Activated CD8-positive, alpha-beta T cell treated with anti-CD3 and anti-CD28 coated beads for 36 hours (primary cell): ENCODE measurements at regions not wholly inside any gene's neighbourhood (a gene's known extent, or its start where the extent isn't known, plus 50 kb on each side); places are given as distances from the start of the nearest gene placed in this dataset.

Source experiments
- ATAC-seq: fragments of 200-7000 bp; cut with Tn5 transposase; one replicate; pipeline ENCODE4 v1.10.0; 2021; ENCODE audit warnings: mild to moderate bottlenecking, moderate library complexity
- CTCF ChIA-PET: fragments of 350-600 bp; sonication (Branson Sonifier 250); formaldehyde crosslinking; loops from one replicate; lab custom pipeline; 2021; ENCODE audit warnings: antibody characterized with exemption; lab: Charles Lee
- POLR2A ChIA-PET: fragments of 350-600 bp; sonication (Branson Sonifier 250); formaldehyde crosslinking; loops from one replicate; lab custom pipeline; 2021; ENCODE audit warnings: antibody characterized with exemption; lab: Charles Lee
- DNase-seq: peaks from one replicate; pipeline ENCODE4 v3.0.0-alpha.2; 2020
- H3K27ac Mint-ChIP-seq: one replicate; pipeline ENCODE4 v1.8.0; 2021; ENCODE audit warnings: mild to moderate bottlenecking, mixed read lengths
- H3K27me3 Mint-ChIP-seq: one replicate; pipeline ENCODE4 v1.8.0; 2021; ENCODE audit warnings: mixed read lengths
- H3K36me3 Mint-ChIP-seq: one replicate; pipeline ENCODE4 v1.8.0; 2021; ENCODE audit warnings: low read depth, mixed read lengths
- H3K4me1 Mint-ChIP-seq: one replicate; pipeline ENCODE4 v1.8.0; 2021; ENCODE audit warnings: low read depth, mixed read lengths
- H3K4me3 Mint-ChIP-seq: one replicate; pipeline ENCODE4 v1.8.0; 2021; ENCODE audit warnings: mild to moderate bottlenecking, moderate library complexity, mixed read lengths
- H3K9me3 Mint-ChIP-seq: one replicate; pipeline ENCODE4 v1.8.0; 2021; ENCODE audit warnings: mixed read lengths
- CTCF ChIP-seq: fragments of 200-600 bp; IDR thresholded peaks from one replicate; pipeline ENCODE4 v1.8.0; 2022; ENCODE audit warnings: antibody characterized with exemption, mild to moderate bottlenecking
- intact Hi-C: fragments of 100-400 bp; cut with micrococcal nuclease; formaldehyde crosslinking; loops from one replicate; pipeline ENCODE4 v1.10.0; 2022

DNA sequence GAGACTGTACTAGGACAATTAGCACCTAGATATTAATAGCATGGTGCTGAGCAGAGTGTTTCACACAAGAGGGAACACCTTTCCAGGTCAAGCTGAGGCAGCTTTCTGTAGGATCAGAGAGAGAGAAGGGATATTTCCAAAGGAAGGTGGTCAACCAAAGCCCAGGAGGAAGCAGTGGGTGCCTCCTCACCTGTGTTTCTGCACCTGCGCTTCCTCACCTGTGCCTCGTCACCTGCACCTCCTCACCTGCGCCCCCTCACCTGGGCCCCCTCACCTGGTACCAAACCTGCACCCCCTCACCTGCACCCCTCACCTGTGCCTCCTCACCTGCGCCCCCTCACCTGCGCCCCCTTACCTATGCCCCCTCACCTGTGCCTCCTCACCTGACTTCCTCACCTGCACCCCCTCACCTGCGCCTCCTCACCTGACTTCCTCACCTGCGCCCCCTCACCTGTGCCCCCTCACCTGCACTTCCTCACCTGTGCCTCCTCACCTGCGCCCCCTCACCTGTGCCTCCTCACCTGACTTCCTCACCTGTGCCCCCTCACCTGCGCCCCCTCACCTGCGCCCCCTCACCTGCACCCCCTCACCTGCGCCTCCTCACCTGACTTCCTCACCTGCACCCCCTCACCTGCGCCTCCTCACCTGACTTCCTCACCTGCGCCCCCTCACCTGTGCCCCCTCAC is 67.9 kb downstream of the TTLL2 start:
- Mint-ChIP-seq H3K27me3 (peaks cover 1% of the 10 kb centered on the region), H3K4me3 (no peak overlapping the region), H3K27ac (no peak overlapping the region), H3K4me1 (no peaks in the 10 kb centered on the region), H3K9me3 (no peaks in the 10 kb centered on the region), H3K36me3 (no peaks in the 10 kb centered on the region)
- ATAC-seq (no peak), DNase-seq (no peak)
- no peak for TF ChIP-seq CTCF
- CTCF ChIA-PET, result interaction anchor here (1.2 kb wide), 1 partner anchor 41 kb away, joined by 3 read pairs; no protein-coding TSS in a partner anchor
- POLR2A ChIA-PET, result no interaction called here
- intact Hi-C loops, result no loop called here

GRCh38 chr6:167393731-167394130 is 68.8 kb downstream of the TTLL2 start:
- H3K4me3 Mint-ChIP-seq, result no peak overlapping the region
- no peak for TF ChIP-seq CTCF

DNA sequence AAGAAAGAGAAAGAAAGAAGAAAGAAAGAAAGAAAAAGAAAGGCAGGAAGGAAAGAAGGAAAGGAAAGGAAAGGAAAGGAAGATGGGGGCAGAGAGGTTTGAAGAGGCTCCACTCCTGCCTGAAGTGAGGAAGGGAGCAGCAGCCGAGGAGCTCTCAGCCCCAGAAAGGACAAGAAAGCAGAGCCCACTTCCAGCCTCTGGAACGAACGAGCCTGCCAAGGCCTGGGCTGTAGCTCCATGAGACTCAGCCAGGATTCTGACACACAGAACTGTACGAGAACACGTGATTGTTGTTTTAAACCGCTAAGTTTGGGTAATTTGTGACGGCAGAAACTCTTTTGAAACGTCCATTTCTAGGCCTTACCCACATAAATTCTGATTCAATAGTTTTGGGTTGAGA is 69.5 kb downstream of the TTLL2 start:
- Mint-ChIP-seq H3K4me3 (no peak overlapping the region), H3K27me3 (peaks cover 1% of the 10 kb centered on the region), H3K4me1 (no peaks in the 10 kb centered on the region), H3K27ac (no peak overlapping the region), H3K9me3 (no peaks in the 10 kb centered on the region), H3K36me3 (no peaks in the 10 kb centered on the region)
- intact Hi-C loops, result no loop called here
- DNase-seq (no peak), ATAC-seq (no peak)
- CTCF ChIA-PET, result no interaction called here
- no peak for TF ChIP-seq CTCF
- POLR2A ChIA-PET, result no interaction called here

More at GRCh38 chr6:167393731-167394130, 68.8 kb downstream of the TTLL2 start:
- no peaks in the 10 kb centered on the region for H3K9me3 Mint-ChIP-seq
- intact Hi-C loops, result no loop called here
- ChIA-PET CTCF (no interaction called here), POLR2A (no interaction called here)
- ATAC-seq, result no peak
- H3K36me3 Mint-ChIP-seq, result no peaks in the 10 kb centered on the region
- no peaks in the 10 kb centered on the region for H3K4me1 Mint-ChIP-seq
- H3K27me3 Mint-ChIP-seq, result peaks cover 1% of the 10 kb centered on the region
- no peak overlapping the region for H3K27ac Mint-ChIP-seq
- no peak for DNase-seq

DNA sequence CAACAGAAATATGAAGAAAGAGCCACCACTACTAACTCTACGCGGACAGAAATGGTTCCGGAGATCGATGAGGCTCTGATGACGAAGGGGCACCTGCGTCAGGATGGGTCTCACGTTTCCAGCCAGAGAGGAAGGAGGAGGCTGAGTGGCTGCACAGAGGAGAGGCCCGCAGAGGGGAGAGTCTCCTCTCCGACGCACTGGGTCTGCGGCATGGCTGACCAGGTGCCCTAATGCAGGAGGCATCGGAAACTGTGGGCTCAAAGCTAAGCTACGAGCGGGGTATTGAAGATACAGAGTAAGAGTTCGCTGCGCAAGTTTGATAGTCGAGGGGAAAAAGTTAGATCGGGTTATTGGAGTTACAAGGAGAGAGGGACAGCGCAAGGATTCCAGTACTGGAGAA is 69.9 kb downstream of the TTLL2 start:
- ChIA-PET CTCF (no interaction called here), POLR2A (no interaction called here)
- ATAC-seq (no peak), DNase-seq (no peak)
- Mint-ChIP-seq H3K9me3 (no peaks in the 10 kb centered on the region), H3K27ac (no peak overlapping the region), H3K4me3 (no peak overlapping the region), H3K27me3 (peaks cover 1% of the 10 kb centered on the region), H3K36me3 (no peaks in the 10 kb centered on the region), H3K4me1 (no peaks in the 10 kb centered on the region)
- TF ChIP-seq CTCF, result no peak
- intact Hi-C loops, result no loop called here

DNA sequence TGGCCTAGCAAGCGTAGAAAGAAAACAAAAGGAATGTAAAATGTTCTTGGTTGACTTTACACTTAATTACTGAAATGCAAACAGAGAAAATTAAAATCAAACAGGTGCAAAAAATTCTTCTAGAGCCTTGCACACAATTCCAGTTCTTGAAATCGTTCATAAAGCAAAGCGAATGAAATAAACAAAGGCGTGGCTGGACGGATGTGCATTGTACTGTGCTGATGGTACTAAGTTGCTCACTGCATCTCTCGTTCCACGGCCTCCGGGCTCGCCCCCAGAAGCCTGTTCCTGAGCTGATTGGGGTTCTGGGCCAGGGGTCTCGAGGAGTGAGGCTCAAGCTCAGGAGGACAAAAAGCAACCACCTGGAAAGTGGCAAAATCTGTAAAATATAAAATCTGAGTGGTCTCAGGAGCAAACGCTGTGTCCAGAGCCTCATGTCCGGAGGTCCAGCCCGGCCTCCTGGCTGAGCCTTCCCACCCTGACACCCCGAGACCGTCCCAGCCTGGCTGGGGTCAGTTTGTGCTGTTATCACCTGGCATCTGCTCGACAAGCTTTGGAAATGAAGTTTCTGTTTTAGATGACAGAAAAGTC is 71.3 kb downstream of the TTLL2 start:
- TF ChIP-seq CTCF, result no peak
- CTCF ChIA-PET, result no interaction called here
- H3K36me3 Mint-ChIP-seq, result no peaks in the 10 kb centered on the region
- no peak overlapping the region for H3K27ac Mint-ChIP-seq
- H3K27me3 Mint-ChIP-seq, result no peaks in the 10 kb centered on the region
- H3K9me3 Mint-ChIP-seq, result no peaks in the 10 kb centered on the region
- no peak overlapping the region for H3K4me3 Mint-ChIP-seq
- no peak for ATAC-seq
- H3K4me1 Mint-ChIP-seq, result no peaks in the 10 kb centered on the region
- intact Hi-C loops, result no loop called here
- DNase-seq, result no peak
- POLR2A ChIA-PET, result no interaction called here
